Umbilical cord (tissue), 1 donor: ENCODE measurements at regions not wholly inside any gene's neighbourhood (a gene's known extent, or its start where the extent isn't known, plus 50 kb on each side); places are given as distances from the start of the nearest gene placed in this dataset.

ENCODE experiments used
- DNase-seq: peaks from one replicate; pipeline ENCODE4 v3.0.0-alpha.2; 2015; ENCODE audit warnings: low spot score

DNA sequence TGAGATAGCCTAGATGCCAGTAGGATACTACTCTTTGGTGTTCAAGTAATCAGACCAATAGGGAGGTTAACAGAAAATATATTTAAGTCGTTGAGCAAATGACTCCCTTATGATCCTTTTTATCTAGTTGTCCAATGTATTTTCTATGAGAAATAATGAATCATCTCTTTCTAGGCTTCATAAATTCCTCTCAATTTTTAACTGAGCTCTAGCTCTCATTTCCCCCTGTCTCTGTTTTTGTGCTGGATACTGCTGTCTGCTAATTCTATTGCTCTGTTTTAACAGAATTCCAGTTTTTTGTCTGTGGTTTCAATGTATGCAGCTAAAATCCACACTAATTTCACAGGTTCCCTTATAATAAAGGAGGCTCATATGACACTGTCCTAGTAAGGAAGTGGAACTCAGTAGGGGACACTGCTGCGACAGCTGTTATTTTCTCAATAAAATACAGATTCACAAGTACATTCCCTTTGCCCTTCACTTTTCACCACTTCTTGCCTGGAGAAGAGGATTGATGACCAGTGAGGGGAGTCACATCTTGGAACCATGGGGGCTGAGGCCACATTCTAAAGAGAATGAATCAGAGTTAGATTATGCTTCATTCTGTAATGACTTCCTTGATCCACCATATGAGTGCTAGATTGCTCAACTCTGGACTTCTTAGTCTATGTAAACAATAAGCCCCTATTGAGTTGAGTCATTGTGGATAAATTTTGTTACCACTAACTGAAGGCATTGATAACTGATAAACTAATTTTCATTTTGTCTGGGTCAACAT, 558.7 kb upstream of the KCNMB2 start:
- DNase-seq: peak; percentile 10

GRCh38 chr3:177978946-177979345, 557.3 kb upstream of the KCNMB2 start:
- DNase-seq: no peak

- DNase-seq: no peak
These were observed 556.5 kb upstream of the KCNMB2 start for GRCh38 chr3:177979703-177980102.

DNA sequence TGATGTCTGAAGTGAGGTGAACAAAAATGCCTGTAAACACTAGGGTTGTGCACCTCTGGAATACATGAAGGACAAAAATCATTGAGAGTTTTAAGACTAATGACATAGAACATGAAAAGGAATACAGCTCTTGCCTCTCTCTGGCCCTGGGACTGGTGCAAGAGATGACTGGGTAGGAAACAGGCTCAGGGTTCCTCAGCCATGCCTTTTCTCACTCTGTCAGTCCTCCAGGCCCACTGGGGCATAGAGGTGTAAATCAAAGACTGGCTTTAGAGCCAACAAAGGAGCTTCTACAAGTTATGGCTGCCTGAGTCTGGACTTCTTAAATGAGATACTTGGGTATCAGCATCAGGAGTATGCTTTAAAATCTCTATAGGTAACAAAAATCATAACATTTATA, 554.7 kb upstream of the KCNMB2 start:
- no peak for DNase-seq

GRCh38 chr3:177982034-177982433, 554.2 kb upstream of the KCNMB2 start:
- DNase-seq: no peak

GRCh38 chr3:177983320-177983719, 552.9 kb upstream of the KCNMB2 start:
- no peak for DNase-seq

DNA sequence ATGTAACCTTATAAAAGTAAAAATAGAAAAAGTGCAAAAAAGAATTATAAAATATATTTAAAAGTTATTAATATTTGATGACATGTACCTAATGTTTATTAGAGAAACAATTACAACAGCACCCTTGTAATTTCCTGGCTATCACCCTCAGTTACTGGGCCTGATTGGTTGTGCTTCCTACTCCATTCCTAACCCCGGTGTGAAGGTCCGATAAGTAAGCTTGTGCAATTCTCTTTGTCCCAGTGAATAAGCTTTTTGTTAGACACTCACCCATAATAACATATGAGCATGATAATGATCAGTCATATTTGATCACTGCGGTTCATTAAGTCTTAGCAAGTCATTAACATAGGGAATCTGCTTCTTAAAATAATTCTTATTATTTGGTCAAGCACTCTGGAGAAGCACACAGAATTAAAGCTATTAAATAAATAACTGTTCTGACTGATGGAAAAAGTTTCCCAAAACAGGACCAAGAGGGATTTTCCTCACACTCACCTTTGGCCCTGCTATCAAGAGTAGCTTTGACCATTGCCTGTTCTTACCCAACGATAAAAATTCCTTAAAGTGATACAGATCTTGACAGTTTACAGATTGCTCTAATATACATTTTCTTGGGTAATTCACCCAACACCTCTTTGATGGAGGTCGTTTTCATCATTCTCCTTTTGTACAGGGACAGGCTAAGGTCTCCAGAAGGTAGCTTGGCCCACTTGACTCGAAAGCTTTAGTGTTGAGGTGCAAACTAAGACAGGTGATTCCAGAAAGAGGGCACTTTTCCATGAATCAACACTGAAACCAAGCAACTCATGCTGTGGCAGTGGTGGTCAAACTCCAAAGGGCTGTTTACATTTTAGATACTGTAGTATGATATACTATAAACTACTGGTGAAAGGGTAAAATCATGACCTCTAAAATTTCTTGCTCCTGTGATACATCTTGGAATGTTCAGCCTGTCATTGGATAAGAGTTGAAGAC, 543.0 kb upstream of the KCNMB2 start:
- DNase-seq: no peak

- DNase-seq: no peak
These were observed 541.3 kb upstream of the KCNMB2 start for GRCh38 chr3:177994976-177995375.

- DNase-seq: no peak
These were observed 540.7 kb upstream of the KCNMB2 start for GRCh38 chr3:177995381-177996085.

DNA sequence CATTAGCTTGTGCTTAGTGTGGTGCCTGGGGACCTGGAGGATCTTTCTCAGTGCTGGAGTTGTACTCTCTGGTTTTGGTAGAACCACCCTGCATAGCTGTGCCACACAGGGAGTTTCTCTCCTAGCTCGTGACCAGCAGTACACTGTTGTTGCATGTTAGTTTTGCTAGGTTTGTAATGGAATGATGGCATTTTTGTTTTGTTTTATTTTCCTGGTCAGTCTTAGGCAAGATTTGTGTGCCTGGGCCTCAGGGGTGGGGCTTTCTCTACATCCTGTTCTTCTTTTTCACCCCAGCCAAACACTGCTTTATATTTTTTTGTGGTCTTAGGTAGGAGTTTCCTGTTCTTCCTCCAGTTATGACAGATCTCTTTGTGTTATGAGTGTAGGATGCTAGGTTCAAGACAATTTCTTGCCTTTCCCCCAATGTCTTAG, 534.5 kb upstream of the KCNMB2 start:
- no peak for DNase-seq

- DNase-seq: no peak
These were observed 534.1 kb upstream of the KCNMB2 start for GRCh38 chr3:178002113-178002512.

DNA sequence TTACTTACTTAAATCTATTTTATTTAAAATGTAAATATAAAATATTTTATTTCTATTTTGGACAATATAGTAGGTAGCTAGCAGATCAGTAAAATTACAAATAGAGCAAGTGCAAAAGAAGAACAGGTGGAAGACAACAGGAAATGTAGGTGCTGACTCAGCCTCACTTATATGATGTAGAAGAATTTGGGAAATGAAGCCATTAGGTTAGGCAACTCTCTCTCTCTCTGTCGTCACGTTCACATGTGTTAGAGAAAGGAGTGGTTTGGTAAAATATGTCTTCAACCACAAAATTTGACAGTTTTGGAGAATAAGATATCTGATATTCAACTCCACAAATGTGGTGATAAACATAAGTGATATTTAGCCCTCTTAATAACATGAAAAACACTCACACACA, 532.5 kb upstream of the KCNMB2 start:
- DNase-seq: no peak

DNA sequence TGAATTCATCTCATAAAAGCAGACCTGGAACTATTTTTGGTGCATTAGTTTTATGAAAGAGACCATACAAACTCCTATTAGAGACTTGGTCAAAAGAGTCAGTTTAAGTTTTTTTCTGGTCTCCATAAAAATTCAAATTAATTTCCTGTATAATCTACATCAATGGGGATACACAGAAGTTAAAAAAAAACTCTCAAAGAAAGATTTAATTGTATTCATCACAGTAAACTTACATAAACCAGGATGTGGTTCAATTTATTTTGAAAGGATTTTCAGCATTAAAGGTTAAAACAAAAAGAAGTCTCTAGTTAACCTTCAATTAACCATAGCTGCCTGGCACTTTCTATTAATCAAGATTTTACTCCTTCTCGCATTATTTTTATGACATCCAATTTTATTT, 530.3 kb upstream of the KCNMB2 start:
- no peak for DNase-seq

GRCh38 chr3:178010306-178010705, 525.9 kb upstream of the KCNMB2 start:
- DNase-seq: no peak

DNA sequence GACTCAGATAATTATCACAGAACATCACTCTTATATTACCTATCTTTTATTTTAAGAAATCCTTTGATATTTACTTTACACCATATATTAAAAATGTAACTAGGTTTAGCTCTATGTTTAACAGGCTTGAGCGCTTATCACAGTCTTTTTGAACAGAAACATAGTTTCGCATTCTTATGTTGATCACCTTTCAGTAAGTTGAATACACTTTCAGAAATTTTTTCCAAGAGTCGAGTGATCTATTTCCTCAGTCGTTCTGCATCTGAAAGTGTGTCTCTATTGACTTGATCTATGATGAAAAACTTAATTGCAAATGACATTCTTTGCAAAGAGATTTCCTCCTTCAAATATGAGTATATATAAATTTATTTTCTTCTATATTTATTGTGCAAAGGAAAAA, 516.6 kb upstream of the KCNMB2 start:
- no peak for DNase-seq

- DNase-seq: no peak
These were observed 513.6 kb upstream of the KCNMB2 start for GRCh38 chr3:178022599-178022998.

DNA sequence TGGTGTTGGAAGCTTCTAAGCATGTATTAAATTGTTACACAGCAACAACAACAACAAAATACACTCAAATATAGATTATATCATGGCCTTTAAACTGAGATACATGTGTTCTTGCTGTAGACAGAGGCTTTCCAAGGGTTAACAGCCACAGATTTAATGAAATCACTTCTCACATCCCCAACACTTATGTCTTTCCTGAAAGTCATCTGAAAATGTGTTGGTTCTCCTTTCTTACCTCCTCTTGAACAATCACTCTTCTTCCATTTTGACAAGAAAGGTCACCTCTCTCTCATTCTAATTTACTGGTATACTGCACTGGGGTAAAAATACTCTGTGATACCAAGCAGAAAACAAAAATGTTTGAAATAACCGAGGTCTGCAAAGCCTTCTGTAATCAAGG, 507.3 kb upstream of the KCNMB2 start:
- no peak for DNase-seq

DNA sequence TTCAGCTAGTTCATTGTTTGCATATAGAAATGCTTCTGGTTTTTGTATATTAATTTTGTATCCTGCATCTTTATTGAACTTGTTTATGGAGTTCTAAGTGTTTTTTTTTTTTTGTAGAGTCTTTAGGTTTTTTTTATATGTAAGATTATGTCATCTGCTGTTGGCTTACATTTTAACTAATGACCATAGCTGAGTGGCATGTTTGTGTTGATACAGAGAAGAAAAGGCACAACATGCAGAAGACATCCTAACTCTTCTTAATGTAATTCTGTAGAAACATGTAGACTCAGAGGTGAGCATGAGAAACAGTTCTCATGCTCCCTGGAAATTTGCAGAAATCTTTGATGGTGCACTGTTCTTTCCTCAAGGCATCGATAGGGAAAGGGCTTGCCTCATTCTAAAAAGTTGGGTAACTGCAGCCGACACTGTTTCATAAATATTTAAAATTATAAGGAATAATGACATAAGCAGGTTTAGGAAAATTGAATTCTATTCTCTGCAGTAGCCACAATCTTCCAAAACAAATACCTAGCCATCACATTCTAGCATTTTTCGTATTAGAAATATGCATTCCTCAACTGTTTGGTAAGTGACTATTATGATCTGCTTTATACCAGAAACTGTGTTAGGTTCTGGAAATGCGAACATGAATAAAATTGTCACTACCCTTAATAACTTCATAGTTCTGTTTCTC, 499.6 kb upstream of the KCNMB2 start:
- no peak for DNase-seq

- DNase-seq: no peak
These were observed 494.3 kb upstream of the KCNMB2 start for GRCh38 chr3:178041931-178042330.

- DNase-seq: no peak
These were observed 493.9 kb upstream of the KCNMB2 start for GRCh38 chr3:178042376-178042775.

DNA sequence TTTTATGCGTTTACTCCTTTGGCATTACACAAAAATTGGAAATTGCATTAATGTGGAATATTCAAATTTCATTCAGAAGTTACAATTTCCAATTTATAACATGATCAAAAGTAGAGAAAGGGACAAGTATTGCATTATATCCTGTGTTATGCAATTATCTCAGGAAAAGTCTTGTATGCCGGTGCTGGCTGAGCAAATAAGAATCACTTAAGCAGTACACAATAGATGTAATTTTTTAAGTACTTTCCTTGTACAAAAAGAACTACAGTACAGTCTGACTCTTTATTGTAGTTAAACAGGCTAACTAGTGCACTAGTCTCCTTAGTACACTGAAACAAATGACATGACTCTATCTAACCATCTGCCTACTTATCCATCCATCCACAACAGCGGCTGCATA, 493.2 kb upstream of the KCNMB2 start:
- no peak for DNase-seq
